Astrocyte (in vitro differentiated cells and primary cell): ENCODE measurements at regions not wholly inside any gene's neighbourhood (a gene's known extent, or its start where the extent isn't known, plus 50 kb on each side); places are given as distances from the start of the nearest gene placed in this dataset.

Experiments
- CTCF ChIP-seq: IDR thresholded peaks from 2 replicates; pipeline ENCODE4 v1.5.1; 2011; ENCODE audit warnings: low read depth, mild to moderate bottlenecking, inconsistent platforms, low read length, moderate library complexity; ENCODE audit not compliant: insufficient read depth
- EZH2 ChIP-seq: IDR thresholded peaks from 2 replicates; pipeline ENCODE4 v1.6.1; 2012; ENCODE audit warnings: mild to moderate bottlenecking, low read length, inconsistent platforms; ENCODE audit not compliant: insufficient read depth

GRCh38 chr5:158010831-158011230 is 151.9 kb upstream of the CLINT1 start:
- TF ChIP-seq CTCF (no peak), EZH2 (no peak)
